Karpas-422 (cell line): ENCODE measurements at regions not wholly inside any gene's neighbourhood (a gene's known extent, or its start where the extent isn't known, plus 50 kb on each side); places are given as distances from the start of the nearest gene placed in this dataset.
"Not testable (repeated sequence)": the region's sequence is repeated elsewhere in the genome, so short reads cannot be mapped to it uniquely, and the experiment has no call there.

Experiments
- DNase-seq: peaks from one replicate; pipeline ENCODE4 v3.0.0-alpha.2; 2015
- H2AFZ ChIP-seq: fragments of 200-600 bp; sonication (generic); 2 replicates; pipeline ENCODE4 v1.6.1; 2014; ENCODE audit warnings: antibody characterized with exemption, low read length, mixed read lengths
- H3K27ac ChIP-seq: fragments of 200-600 bp; sonication (generic); 2 replicates; pipeline ENCODE4 v1.5.1; 2014; ENCODE audit warnings: mild to moderate bottlenecking, low read length, moderate library complexity
- H3K27me3 ChIP-seq: fragments of 200-600 bp; sonication (generic); 2 replicates; pipeline ENCODE4 v1.6.1; 2014; ENCODE audit warnings: low read length, mixed read lengths
- H3K36me3 ChIP-seq: fragments of 200-600 bp; sonication (generic); 2 replicates; pipeline ENCODE4 v1.6.1; 2014; ENCODE audit warnings: low read length, mixed read lengths; ENCODE audit not compliant: insufficient read depth
- H3K4me1 ChIP-seq: fragments of 200-600 bp; sonication (generic); 2 replicates; pipeline ENCODE4 v1.6.1; 2014; ENCODE audit warnings: mild to moderate bottlenecking, low read length, mixed read lengths
- H3K4me2 ChIP-seq: fragments of 200-600 bp; sonication (generic); 2 replicates; pipeline ENCODE4 v1.6.1; 2014; ENCODE audit warnings: low read length, low read depth, mild to moderate bottlenecking; ENCODE audit not compliant: poor library complexity, severe bottlenecking
- H3K4me3 ChIP-seq: fragments of 200-600 bp; sonication (generic); 2 replicates; pipeline ENCODE4 v1.5.1; 2014; ENCODE audit warnings: mild to moderate bottlenecking, antibody characterized with exemption, low read length, mixed read lengths
- H3K79me2 ChIP-seq: fragments of 200-600 bp; sonication (generic); 2 replicates; pipeline ENCODE4 v1.6.1; 2014; ENCODE audit warnings: mild to moderate bottlenecking, low read length, mixed read lengths
- H3K9ac ChIP-seq: fragments of 200-600 bp; sonication (generic); 2 replicates; pipeline ENCODE4 v1.6.0; 2014; ENCODE audit warnings: low read length
- H3K9me2 ChIP-seq: fragments of 200-600 bp; sonication (generic), shearing (Covaris generic); replicated peaks from 2 replicates; pipeline ENCODE4 v1.6.0; 2014; ENCODE audit warnings: mild to moderate bottlenecking, low read length, moderate library complexity; ENCODE audit not compliant: insufficient read depth
- H3K9me3 ChIP-seq: fragments of 300-700, 200-600 bp; sonication (generic); 2 replicates; pipeline ENCODE4 v1.6.1; 2014; ENCODE audit warnings: low read length, mixed read lengths
- H4K20me1 ChIP-seq: fragments of 200-600 bp; sonication (generic); 2 replicates; pipeline ENCODE4 v1.6.1; 2014; ENCODE audit warnings: mild to moderate bottlenecking, antibody characterized with exemption, low read length, low read depth; ENCODE audit not compliant: insufficient read depth

GRCh38 chr11:13578514-13579140 lies 82.8 kb upstream of the PTH start:
- DNase-seq, result no peak
- no peaks in the 10 kb centered on the region for H3K36me3 ChIP-seq

GRCh38 chr11:13577881-13578280 lies 82.1 kb upstream of the PTH start:
- no peak overlapping the region for H3K4me2 ChIP-seq
- no peaks in the 10 kb centered on the region for H3K79me2 ChIP-seq
- H3K27ac ChIP-seq, result no peak overlapping the region
- no peak overlapping the region for H3K4me3 ChIP-seq
- no peaks in the 10 kb centered on the region for H3K4me1 ChIP-seq
- DNase-seq, result no peak
- no peaks in the 10 kb centered on the region for H3K27me3 ChIP-seq
- H3K36me3 ChIP-seq, result no peaks in the 10 kb centered on the region
- H3K9me3 ChIP-seq, result no peaks in the 10 kb centered on the region
- H3K9me2 ChIP-seq, result no peaks in the 10 kb centered on the region
- no peaks in the 10 kb centered on the region for H4K20me1 ChIP-seq
- H2AFZ ChIP-seq, result no peak overlapping the region
- H3K9ac ChIP-seq, result no peak overlapping the region

More at GRCh38 chr11:13578514-13579140, 82.8 kb upstream of the PTH start:
- Histone ChIP-seq H3K27me3 (no peaks in the 10 kb centered on the region), H3K9ac (no peak overlapping the region), H3K4me3 (no peak overlapping the region), H3K27ac (no peak overlapping the region), H3K4me2 (no peak overlapping the region), H3K4me1 (no peaks in the 10 kb centered on the region), H4K20me1 (no peaks in the 10 kb centered on the region), H3K9me3 (no peaks in the 10 kb centered on the region), H2AFZ (no peak overlapping the region), H3K79me2 (no peaks in the 10 kb centered on the region), H3K9me2 (no peaks in the 10 kb centered on the region)

GRCh38 chr11:13576995-13577394 lies 81.2 kb upstream of the PTH start:
- DNase-seq, result no peak
- Histone ChIP-seq H4K20me1 (no peaks in the 10 kb centered on the region), H2AFZ (no peak overlapping the region), H3K4me2 (no peak overlapping the region), H3K9me3 (no peaks in the 10 kb centered on the region), H3K27ac (no peak overlapping the region), H3K27me3 (no peaks in the 10 kb centered on the region), H3K4me1 (no peaks in the 10 kb centered on the region), H3K36me3 (no peaks in the 10 kb centered on the region), H3K79me2 (no peaks in the 10 kb centered on the region), H3K4me3 (no peak overlapping the region), H3K9ac (no peak overlapping the region), H3K9me2 (no peaks in the 10 kb centered on the region)

- H3K36me3 ChIP-seq, H3K4me2 ChIP-seq, DNase-seq, H3K9me3 ChIP-seq, H3K4me3 ChIP-seq, H3K9ac ChIP-seq, H3K27ac ChIP-seq, H3K27me3 ChIP-seq, H2AFZ ChIP-seq, H3K9me2 ChIP-seq, H3K4me1 ChIP-seq, H3K79me2 ChIP-seq, H4K20me1 ChIP-seq: not testable (repeated sequence)
These were observed 79.6 kb upstream of the PTH start for GRCh38 chr11:13575385-13575784.

GRCh38 chr11:13567551-13567950 lies 71.8 kb upstream of the PTH start:
- Histone ChIP-seq H3K4me3 (no peak overlapping the region), H3K36me3 (no peaks in the 10 kb centered on the region), H3K27ac (no peak overlapping the region), H3K4me1 (no peaks in the 10 kb centered on the region), H3K4me2 (no peak overlapping the region), H4K20me1 (no peaks in the 10 kb centered on the region), H3K9me3 (no peaks in the 10 kb centered on the region), H3K9me2 (no peaks in the 10 kb centered on the region), H2AFZ (no peak overlapping the region), H3K27me3 (no peaks in the 10 kb centered on the region), H3K79me2 (no peaks in the 10 kb centered on the region), H3K9ac (no peak overlapping the region)
- DNase-seq, result no peak

GRCh38 chr11:13561860-13562259 lies 66.1 kb upstream of the PTH start:
- no peak overlapping the region for H3K4me2 ChIP-seq
- H2AFZ ChIP-seq, result no peak overlapping the region
- H3K36me3 ChIP-seq, result no peaks in the 10 kb centered on the region
- H3K9ac ChIP-seq, result no peak overlapping the region
- no peak overlapping the region for H3K4me3 ChIP-seq
- no peaks in the 10 kb centered on the region for H4K20me1 ChIP-seq
- H3K9me2 ChIP-seq, result no peaks in the 10 kb centered on the region
- no peaks in the 10 kb centered on the region for H3K9me3 ChIP-seq
- no peaks in the 10 kb centered on the region for H3K79me2 ChIP-seq
- H3K27me3 ChIP-seq, result no peaks in the 10 kb centered on the region
- no peak for DNase-seq
- H3K27ac ChIP-seq, result no peak overlapping the region
- no peaks in the 10 kb centered on the region for H3K4me1 ChIP-seq

- H2AFZ ChIP-seq, H3K9ac ChIP-seq, H3K4me1 ChIP-seq, H3K27me3 ChIP-seq, H3K79me2 ChIP-seq, H3K4me3 ChIP-seq, H3K36me3 ChIP-seq, H3K4me2 ChIP-seq, H3K9me3 ChIP-seq, DNase-seq, H3K27ac ChIP-seq, H3K9me2 ChIP-seq, H4K20me1 ChIP-seq: not testable (repeated sequence)
These were observed 64.5 kb upstream of the PTH start for GRCh38 chr11:13560341-13560740.

- Histone ChIP-seq H4K20me1 (no peaks in the 10 kb centered on the region), H3K79me2 (no peaks in the 10 kb centered on the region), H3K9me3 (no peaks in the 10 kb centered on the region), H3K9ac (no peak overlapping the region), H3K4me3 (no peak overlapping the region), H3K4me1 (no peaks in the 10 kb centered on the region), H3K36me3 (no peaks in the 10 kb centered on the region), H3K27me3 (no peaks in the 10 kb centered on the region), H3K9me2 (no peaks in the 10 kb centered on the region), H3K4me2 (no peak overlapping the region), H2AFZ (no peak overlapping the region), H3K27ac (no peak overlapping the region)
- DNase-seq, result no peak
These were observed 57.0 kb upstream of the PTH start for GRCh38 chr11:13552784-13553183.

GRCh38 chr11:13551834-13552233 lies 56.0 kb upstream of the PTH start:
- H3K27ac ChIP-seq, result no peak overlapping the region

More at GRCh38 chr11:13551834-13552233, 56.0 kb upstream of the PTH start:
- Histone ChIP-seq H3K4me3 (no peak overlapping the region), H3K27me3 (no peaks in the 10 kb centered on the region), H3K9ac (no peak overlapping the region), H3K9me3 (no peaks in the 10 kb centered on the region), H3K4me2 (no peak overlapping the region), H3K4me1 (no peaks in the 10 kb centered on the region), H2AFZ (no peak overlapping the region), H4K20me1 (no peaks in the 10 kb centered on the region), H3K36me3 (no peaks in the 10 kb centered on the region), H3K9me2 (no peaks in the 10 kb centered on the region), H3K79me2 (no peaks in the 10 kb centered on the region)
- DNase-seq, result no peak
